ENCODE measurements at regions not wholly inside any gene's neighbourhood (a gene's known extent, or its start where the extent isn't known, plus 50 kb on each side); places are given as distances from the start of the nearest gene placed in this dataset.

DNA sequence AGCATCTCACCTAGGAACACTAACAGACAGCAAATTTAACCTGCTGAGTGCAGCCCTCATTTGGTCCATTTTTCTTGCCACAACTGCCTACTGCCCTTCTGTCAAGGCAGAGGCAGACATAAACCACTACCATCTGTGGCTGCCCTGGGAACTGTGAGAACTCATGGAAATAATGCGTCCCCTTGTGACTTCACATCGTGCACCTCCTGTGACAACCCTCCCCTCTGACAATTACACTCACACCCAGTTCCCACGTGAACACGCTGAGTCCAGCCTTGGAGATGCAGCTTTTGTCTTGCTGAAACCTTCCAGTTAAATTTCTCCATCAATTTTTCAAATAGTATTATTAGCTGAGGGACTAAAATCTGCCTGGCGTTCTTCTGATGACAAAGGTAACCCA lies 193.1 kb upstream of the KLF14 start:
- no peak for DNase-seq (ENCODE audit: low read depth in 2 of 2)

DNA sequence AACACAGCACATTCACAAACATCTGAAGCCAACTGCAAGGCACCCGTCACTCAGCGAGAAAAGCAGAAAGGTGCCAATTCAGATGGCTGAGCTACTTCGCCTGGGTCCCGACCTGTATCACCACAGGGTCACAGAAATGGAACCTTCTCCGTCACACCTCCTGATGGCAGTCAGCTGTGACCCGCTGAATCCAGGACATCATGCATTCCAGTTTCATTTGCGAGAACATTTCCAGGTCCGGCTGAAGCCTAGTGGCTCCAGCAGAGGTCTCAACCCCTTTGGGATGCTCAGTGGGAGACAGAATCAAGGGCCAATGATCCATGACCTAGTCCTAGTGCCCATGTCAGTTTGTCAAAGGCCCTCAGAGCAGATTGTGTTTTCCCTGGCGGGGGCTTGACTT lies 193.6 kb upstream of the KLF14 start:
- no peak for DNase-seq (ENCODE audit: low read depth in 2 of 2)

DNA sequence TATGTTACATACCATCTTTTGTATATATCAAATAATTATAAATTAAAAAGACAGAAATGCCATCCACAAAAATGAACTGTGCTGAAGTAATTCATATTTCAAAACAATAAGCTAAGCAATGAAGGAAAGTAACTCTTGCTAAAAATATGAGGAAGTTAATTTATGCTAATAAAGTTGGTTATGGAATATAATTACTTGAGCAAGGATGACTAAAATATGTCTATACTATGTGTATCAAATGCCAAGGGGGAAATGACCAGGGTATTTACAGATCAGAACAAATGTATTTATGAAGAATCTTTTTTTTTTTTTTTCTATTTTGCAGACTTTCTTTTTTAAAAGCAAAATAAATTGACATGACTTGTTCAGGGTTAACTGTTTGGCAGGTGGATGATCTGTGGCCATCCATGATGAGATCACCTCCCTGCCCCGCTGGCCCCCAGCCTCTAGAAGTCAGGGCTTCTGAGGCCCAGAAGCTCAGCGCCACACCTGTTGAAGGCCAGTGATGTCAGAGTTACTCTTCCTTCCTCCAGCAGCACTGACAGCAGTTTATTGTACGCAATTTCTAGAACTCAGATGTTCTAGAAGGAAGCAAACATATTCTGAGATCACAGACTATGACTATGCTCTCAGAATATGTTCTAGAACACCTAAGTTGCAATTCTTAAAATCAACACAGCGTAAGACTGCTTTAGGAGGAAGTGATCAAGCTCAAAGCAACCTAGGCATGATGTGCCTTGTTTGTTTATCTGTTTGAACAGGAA lies 196.1 kb upstream of the KLF14 start:
- DNase-seq (ENCODE audit: low read depth in 2 of 2), result no peak

DNA sequence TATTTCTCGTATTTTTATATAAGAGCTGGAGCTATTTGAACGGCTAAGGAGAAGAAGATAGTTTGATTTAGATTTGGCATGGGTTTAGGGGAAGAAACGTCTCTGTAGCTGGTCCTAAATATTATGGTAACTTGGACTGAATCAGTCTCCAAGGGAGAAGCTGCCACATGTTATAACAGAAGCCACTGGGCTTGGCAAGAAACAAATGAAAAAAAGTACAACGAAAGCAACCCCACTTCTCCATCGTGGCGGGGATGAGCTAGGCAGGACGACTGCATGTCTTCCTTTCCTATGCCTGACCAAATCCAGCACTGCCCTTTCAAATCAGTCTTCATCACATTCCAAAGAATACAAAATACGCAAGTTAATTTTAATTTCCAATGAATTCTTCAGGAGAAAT lies 196.7 kb upstream of the KLF14 start:
- no peak for DNase-seq (ENCODE audit: low read depth in 2 of 2)

GRCh38 chr7:130931423-130931822 lies 197.4 kb upstream of the KLF14 start:
- DNase-seq (ENCODE audit: low read depth in 2 of 2), result no peak

DNA sequence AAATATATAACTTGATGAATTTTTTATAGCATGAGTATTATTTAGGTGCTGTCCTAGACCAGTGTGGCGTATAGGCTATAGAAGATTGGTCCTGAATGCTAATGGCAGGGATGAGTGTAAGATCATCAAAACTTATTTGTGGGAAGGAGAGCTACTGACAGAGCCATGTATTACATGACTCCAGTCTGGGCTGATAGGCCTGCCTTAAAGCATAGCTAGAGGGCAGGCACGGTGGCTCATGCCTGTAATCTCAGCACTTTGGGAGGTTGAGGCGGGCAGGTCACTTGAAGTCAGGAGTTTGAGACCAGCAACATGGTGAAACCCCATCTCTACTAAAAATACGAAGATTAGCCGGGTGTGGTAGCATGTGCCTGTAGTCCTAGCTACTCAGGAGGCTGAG lies 198.1 kb upstream of the KLF14 start:
- no peak for DNase-seq (ENCODE audit: low read depth in 2 of 2)

GRCh38 chr7:130932667-130933432 lies 198.8 kb upstream of the KLF14 start:
- DNase-seq (ENCODE audit: low read depth in 2 of 2), result no peak

DNA sequence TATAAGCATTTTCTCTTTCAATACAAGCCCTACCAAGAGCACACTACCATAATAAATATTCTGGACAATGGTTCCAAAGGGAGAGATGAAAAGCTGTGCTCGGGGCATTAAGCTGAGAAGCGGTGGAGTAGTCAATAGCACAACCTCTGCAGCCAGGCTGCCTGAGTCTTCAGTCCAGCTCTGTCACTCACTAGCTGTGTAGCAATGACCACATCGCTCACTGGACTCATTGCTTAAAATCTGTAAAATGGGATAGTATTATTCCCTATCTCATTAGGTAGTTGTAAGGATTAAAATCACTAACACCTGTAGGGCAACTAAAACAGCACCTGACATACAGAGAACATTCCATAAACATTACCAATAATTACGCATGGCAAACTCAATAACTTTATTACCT lies 199.9 kb upstream of the KLF14 start:
- DNase-seq (ENCODE audit: low read depth in 2 of 2), result no peak

DNA sequence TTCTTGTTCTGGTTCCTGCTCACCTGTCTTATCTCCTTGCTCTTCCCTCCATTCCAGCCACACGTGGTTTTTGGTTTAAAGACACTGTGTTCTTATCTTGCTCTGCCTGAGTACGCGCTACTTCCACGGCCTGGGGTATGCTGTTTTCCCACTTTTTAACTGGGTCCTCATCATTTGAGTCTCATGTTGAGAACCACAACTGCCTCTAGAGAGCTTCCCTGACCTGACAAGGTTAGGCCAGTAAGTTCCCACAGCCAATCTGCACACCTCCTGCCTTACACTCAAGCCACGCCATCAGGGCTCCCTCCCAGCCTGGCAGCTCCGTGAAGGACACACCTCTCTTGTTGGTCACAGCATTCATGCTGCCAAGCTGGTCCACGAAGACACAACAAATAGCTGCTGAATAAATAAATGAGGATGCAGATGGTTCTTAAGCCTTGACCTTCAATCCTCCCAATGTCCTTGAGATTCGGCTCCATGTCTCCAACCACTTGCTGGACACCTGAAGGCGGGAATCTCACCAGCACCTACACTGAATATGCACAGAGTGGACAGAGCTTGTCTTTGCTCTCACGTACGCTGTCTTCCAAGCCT lies 201.7 kb upstream of the KLF14 start:
- no peak for DNase-seq (ENCODE audit: low read depth in 2 of 2)

DNA sequence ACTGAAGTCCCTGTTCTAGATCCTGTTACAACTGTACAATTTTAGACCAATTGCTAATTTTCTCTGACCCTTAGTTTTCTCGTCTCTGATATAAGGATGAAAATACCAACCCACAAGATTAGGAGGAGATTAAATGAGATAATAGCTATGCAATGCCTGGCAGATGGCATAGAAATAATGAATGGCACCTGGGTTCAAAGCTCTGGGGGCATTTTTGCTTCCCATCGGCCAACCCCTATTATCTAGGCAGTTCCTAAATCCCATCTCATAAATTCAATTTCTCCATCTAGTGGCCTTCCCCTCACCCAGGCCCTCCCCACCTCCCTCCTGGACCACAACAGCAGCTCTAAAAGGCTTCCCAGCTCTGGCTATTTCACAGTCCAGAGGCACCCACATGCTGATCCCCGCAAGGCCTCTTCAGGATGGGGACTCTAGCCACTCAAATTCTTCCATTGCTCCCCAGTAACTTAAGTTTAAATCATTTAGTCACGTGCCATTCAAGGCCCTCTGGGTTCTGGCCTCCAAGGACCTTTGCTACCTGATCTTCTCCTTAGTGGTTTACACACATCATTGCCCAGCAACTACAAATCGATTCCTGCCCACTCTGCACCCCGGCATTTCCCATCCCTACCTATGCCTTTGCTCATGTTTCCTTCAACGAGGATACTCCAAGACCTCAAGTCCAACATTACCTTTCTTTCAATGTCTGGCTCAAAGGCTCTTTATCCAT lies 202.4 kb upstream of the KLF14 start:
- no peak for DNase-seq (ENCODE audit: low read depth in 2 of 2)

DNA sequence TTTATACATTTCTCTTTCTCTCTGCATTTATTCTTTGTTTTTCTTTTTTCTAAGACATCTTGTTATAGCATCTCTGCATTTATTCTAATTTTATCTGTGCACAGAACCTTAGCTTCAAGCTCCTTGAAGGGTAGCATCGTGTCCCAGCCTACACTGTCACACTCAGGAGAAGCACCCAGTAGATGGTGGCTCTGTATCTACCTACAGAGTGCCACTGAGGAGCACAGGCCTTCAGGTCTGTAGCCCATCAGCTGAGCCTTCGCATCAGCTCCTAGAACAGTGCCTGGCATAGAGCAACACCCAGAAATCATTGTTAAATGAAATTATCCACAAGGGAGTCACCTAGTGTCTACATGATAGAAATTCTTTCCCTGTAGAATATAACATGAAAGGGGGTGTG lies 203.0 kb upstream of the KLF14 start:
- no peak for DNase-seq (ENCODE audit: low read depth in 2 of 2)

DNA sequence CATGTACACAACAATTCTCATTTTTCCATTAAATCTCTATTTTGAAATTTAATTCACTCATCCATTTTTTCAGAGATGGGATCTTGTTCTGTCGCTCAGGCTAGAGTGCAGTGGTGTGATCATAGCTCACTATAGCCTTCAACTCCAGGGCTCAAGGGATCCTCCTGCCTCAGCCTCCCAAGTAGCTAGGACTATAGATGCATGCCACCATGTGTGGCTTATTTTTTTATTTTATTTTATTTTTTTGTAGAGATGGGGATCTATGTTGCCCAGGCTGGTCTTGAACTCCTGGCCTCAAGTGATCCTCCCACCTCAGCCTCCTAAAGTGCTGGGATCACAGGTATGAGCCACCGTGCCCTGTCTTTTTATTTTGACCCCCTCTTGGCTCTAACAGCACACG lies 203.8 kb upstream of the KLF14 start:
- no peak for DNase-seq (ENCODE audit: low read depth in 2 of 2)

DNA sequence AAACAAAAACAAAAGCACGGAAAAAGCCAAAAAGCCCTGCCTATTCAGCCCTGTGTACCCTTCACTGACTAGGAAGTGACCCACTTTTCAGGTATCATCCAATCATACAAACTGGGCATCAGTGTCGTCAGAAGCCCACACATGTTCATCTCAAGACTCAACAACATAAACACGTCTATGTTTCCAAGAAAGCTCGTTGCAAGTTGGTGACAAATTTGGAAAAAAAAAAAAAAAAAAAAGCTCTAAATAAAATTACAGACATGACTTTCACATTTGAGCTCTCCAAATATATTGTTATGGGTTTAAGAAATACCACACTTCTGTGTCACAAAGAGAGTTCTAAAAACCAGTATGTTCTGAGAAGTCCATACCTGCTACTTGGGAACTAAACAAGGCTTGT lies 204.7 kb upstream of the KLF14 start:
- DNase-seq (ENCODE audit: low read depth in 2 of 2), result no peak

DNA sequence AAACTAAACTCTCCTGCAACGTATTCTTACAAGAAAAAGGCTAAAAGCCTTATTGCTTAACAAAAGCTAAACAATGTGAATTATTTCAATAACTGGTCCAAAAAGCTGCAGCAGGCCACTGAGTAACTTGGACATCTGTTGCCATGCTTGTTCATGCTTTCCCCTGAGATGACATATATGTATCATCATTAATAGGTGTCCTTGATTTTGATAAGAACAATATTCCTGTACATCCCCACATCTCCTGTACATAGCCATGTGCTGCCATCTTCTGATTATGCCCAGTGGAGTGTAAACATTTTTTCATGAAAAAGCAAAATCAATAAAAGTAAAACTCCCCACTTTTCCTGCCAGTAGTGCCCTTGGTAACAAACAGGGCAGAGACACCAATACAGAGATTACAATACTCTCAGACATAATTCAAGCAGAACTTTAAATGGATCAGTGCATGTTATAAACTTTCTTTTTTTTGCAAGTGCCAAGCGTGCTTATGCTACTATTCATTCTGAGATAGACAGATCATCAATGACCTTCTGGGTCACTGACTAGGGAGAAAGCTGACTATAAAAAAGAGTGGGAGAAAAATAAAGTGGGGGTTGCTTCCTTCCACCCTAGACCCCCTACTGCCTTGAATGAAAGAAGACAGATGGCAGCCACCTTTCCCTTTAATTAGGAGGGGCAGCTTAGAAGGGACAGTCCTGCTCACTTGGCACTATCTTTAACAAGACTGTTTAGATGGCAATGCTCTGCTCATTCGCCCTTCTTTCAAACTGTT lies 205.5 kb upstream of the KLF14 start:
- DNase-seq (ENCODE audit: low read depth in 2 of 2), result no peak

DNA sequence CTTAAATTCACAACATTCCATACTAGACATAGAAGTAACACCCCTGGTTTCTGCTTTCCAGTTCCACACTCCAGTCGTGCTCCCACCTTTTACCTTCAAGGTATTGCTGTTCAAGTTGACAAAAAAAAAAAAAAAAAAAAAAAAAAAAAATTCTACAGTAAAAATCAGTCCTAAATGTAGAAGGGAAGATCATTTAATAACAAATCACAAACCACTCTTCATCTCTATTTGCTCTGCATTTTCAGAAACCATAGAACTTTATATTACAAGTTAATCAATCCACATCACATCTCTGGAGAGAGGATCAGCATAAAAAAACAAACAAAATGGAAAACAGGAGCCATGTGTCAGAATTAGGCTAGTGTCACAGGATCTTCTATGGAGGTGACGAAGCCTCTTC lies 206.3 kb upstream of the KLF14 start:
- no peak for DNase-seq (ENCODE audit: low read depth in 2 of 2)

DNA sequence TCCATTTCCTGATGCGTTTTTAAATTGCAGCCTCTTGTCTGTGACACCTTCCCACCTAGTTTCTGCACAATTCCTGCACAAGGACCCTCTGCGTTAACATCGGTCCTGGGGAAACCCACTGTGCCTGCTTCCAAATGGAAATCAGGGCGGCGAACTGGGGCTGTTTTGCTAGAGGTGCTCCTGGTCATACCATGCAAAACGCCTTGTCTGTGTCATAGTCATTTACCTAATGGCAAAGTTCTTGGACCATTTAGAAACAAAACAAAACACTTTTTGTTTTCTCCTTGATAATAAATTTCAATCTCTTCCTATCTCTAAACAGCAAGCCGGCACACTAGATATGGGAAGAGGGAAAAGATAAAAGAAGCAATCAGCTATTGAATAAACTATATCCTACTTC lies 206.9 kb upstream of the KLF14 start:
- DNase-seq (ENCODE audit: low read depth in 2 of 2), result no peak

DNA sequence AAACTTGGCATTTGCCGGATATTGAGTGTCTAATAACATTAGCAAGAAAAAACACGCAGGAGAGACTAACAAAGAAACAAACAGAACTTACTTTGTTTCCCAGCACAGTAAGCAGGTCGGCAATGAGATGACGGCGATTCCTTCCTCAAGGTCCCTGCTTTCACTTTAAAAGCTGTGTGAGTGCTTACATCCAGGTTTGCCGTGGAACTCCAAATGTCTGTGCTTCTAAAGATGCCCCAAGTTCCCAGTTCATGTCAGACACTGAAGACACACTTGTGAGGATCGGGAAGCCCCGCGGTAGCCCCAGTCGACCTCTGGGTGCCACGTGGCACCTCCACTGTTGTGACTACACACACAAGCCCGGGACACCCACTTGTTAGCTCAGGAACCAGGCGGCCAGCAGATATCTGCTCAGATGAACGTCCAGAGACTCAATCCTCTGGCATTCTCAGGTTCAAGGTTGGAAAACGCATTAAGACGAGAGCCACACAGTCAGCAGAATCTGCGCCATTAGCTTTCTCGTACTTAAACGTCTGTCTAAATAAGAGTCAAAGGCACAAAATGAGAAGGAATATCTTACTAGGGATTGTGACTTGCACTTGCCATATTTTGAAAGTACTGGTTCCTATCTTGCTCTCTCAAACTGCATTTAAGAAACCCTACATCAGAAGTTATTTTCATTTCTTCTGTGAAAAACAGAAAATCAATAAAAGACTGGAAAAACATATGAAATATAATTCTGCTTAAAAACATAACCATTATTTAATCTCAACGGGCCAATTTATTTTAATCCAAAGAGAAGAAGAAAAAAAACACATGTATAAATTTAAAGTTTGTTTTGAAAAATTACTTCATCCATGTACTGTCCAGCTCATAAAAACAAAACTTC lies 207.6 kb upstream of the KLF14 start:
- DNase-seq (ENCODE audit: low read depth in 2 of 2), result no peak

- no peak for DNase-seq (ENCODE audit: low read depth in 2 of 2)
Observed at GRCh38 chr7:130942211-130942964, 208.4 kb upstream of the KLF14 start.

GRCh38 chr7:130943336-130943901 lies 209.4 kb upstream of the KLF14 start:
- no peak for DNase-seq (ENCODE audit: low read depth in 2 of 2)

- DNase-seq (ENCODE audit: low read depth in 2 of 2), result no peak
Observed at GRCh38 chr7:130943981-130944380, 210.0 kb upstream of the KLF14 start.
